ENCODE measurements at regions not wholly inside any gene's neighbourhood (a gene's known extent, or its start where the extent isn't known, plus 50 kb on each side); places are given as distances from the start of the nearest gene placed in this dataset.

GRCh38 chr6:87905101-87905641 is 142.5 kb upstream of the SPACA1 start:
- DNase-seq: no peak

GRCh38 chr6:87904011-87904410 is 143.6 kb upstream of the SPACA1 start:
- no peak for DNase-seq

- DNase-seq: no peak
Observed at GRCh38 chr6:87903323-87903722, 144.3 kb upstream of the SPACA1 start.

- no peak for DNase-seq
Observed at GRCh38 chr6:87902383-87902782, 145.3 kb upstream of the SPACA1 start.

GRCh38 chr6:87901613-87902012 is 146.0 kb upstream of the SPACA1 start:
- no peak for DNase-seq

GRCh38 chr6:87900160-87900698 is 147.4 kb upstream of the SPACA1 start:
- DNase-seq: no peak

GRCh38 chr6:87899499-87900147 is 148.0 kb upstream of the SPACA1 start:
- no peak for DNase-seq

- DNase-seq: no peak
Observed at GRCh38 chr6:87897663-87898062, 150.0 kb upstream of the SPACA1 start.

- DNase-seq: no peak
Observed at GRCh38 chr6:87897013-87897412, 150.6 kb upstream of the SPACA1 start.

- no peak for DNase-seq
Observed at GRCh38 chr6:87887266-87887665, 160.4 kb upstream of the SPACA1 start.

GRCh38 chr6:87884203-87884602 is 163.4 kb upstream of the SPACA1 start:
- no peak for DNase-seq

- DNase-seq: no peak
Observed at GRCh38 chr6:87881342-87881895, 166.2 kb upstream of the SPACA1 start.

- DNase-seq: no peak
Observed at GRCh38 chr6:87879132-87879861, 168.3 kb upstream of the SPACA1 start.

GRCh38 chr6:87875781-87876180 is 171.9 kb upstream of the SPACA1 start:
- no peak for DNase-seq

GRCh38 chr6:87873556-87873955 is 171.5 kb upstream of the AKIRIN2 start:
- DNase-seq: no peak

- DNase-seq: no peak
Observed at GRCh38 chr6:87870556-87870955, 168.5 kb upstream of the AKIRIN2 start.

GRCh38 chr6:87869064-87869905 is 167.3 kb upstream of the AKIRIN2 start:
- DNase-seq: no peak

- no peak for DNase-seq
Observed at GRCh38 chr6:87860902-87861301, 158.9 kb upstream of the AKIRIN2 start.

GRCh38 chr6:87858440-87858839 is 156.4 kb upstream of the AKIRIN2 start:
- DNase-seq: no peak

GRCh38 chr6:87851674-87852299 is 149.8 kb upstream of the AKIRIN2 start:
- DNase-seq: no peak

GRCh38 chr6:87848616-87849015 is 146.6 kb upstream of the AKIRIN2 start:
- no peak for DNase-seq

- no peak for DNase-seq
Observed at GRCh38 chr6:87847830-87848210, 145.8 kb upstream of the AKIRIN2 start.

Measured in activated effector memory CD4-positive, alpha-beta T cell treated with anti-CD3 and anti-CD28 coated beads, Interleukin-2, amount 50 U/mL, for 16 hours (primary cell).